GM19025 (cell line): ENCODE measurements at regions not wholly inside any gene's neighbourhood (a gene's known extent, or its start where the extent isn't known, plus 50 kb on each side); places are given as distances from the start of the nearest gene placed in this dataset.

Experiments
- ATAC-seq: cut with Tn5 transposase; IDR thresholded peaks from one replicate; pipeline ENCODE4 v1.9.1; 2021; ENCODE audit warnings: mild to moderate bottlenecking, low read depth, moderate library complexity; ENCODE audit not compliant: unreplicated experiment

DNA sequence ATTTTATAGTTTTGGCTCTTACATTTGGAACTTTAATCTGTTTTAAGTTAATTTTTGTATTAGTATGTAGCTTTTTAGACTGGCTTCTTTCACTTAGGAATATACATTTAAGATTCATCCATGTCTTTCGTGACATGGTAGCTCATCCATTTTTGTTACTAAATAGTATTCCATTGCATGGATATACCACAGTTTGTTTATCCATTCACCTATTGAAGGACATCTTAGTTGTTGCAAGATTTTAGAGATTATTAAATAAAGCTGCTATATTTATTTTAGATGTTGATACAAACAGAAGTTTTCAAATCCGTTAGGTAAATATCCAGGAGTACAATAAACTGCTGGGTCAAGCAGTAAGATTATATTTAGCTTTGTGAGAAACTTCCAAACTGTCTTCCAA is 58.0 kb upstream of the ZNF521 start:
- ATAC-seq, result no peak

DNA sequence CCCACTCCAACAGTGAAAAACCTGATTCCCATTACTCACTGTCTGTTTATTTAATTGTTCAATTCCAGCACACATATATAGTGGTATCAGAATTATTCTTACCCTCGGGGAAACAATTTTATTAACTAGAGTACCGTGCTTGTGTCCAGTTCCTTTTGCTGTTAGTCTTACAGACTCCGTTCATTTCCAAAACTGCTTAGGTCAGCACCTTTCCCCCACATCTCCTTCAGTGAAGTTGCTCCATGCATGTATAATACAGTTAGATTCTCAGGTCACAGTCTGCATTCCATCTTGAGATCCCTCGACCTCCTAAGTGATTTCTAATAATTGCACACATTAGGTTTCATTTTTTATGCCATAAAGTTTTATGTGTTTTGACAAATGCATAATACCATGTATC is 56.3 kb upstream of the ZNF521 start:
- no peak for ATAC-seq
